Caki2 (cell line): ENCODE measurements at regions not wholly inside any gene's neighbourhood (a gene's known extent, or its start where the extent isn't known, plus 50 kb on each side); places are given as distances from the start of the nearest gene placed in this dataset.

Source experiments
- DNase-seq: peaks from one replicate; pipeline ENCODE4 v3.0.0-alpha.2; 2015; ENCODE audit warnings: low read depth
- in situ Hi-C: cut with HindIII; loops from 2 replicates; pipeline ENCODE4 v1.10.0; 2016; ENCODE audit warnings: low sequenced_read_pairs, low pct_unique_long_range_greater_than_20kb, mixed read lengths

DNA sequence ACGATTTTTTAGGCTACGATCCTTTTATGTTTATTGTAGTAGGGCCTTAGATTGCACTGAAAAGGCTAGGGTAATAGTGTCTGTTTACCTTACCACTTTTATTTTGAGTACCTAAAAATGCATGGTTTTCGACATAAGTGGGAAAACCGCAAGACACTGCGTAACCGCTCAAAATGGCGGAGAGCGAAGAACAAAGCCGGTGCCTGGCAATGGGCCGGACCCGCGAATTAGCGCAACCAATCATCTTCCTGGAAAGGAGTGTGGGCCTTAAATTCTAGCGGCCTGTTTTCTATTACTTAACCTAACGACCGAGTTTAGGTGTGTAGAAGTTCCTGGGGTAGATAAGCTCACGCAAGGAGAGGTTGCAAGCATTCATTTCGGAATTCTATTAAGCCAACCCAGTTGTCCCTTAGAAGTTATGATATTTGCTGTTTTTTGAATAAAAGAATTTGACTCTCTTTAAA, 118.0 kb downstream of the HFE start:
- in situ Hi-C loops = no loop called here
- peak; percentile 87 for DNase-seq

DNA sequence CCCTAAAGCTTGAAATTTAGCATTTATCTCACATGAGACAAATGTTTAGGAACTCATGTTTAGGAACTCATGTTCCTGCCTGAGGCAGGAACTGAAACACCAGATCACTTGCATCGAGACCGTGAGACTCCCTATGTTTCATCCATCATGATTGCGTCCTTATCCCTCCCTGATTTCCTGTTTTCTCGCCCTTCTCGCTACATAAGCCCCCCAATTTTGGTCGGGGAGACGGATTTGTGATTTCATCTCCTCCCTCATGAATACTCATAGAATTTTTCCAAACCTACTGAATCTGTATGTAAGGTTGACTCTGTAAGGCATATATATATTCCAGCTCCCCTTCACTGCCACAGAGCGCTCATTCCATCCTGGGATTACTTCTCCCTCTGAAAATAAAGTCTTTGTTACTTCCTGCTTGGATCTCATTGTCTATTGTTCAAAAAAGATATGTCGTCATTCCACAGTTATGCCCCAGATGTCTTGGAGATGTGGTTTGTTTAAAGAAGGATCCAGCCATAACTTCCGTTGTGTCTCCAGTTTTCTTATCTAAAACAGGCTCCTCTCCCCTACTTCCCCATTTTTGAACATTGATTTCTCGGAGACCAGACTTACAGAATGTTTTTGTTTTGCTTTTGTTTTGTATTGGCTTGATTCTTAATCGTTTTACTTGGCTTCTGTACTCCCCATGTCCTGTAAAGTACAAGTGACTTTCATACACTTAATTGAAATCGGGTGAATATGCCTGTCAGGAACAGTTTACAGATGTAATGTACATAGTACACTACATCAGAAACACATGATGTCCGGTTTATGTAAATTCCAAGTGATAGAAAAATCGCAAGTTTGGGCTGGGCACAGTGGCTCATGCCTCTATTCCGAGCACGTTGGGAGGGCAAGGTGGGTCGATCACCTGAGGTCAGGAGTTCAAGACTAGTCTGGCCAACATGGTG, 118.7 kb downstream of the HFE start:
- in situ Hi-C loops = no loop called here
- DNase-seq = peak; percentile 90

DNA sequence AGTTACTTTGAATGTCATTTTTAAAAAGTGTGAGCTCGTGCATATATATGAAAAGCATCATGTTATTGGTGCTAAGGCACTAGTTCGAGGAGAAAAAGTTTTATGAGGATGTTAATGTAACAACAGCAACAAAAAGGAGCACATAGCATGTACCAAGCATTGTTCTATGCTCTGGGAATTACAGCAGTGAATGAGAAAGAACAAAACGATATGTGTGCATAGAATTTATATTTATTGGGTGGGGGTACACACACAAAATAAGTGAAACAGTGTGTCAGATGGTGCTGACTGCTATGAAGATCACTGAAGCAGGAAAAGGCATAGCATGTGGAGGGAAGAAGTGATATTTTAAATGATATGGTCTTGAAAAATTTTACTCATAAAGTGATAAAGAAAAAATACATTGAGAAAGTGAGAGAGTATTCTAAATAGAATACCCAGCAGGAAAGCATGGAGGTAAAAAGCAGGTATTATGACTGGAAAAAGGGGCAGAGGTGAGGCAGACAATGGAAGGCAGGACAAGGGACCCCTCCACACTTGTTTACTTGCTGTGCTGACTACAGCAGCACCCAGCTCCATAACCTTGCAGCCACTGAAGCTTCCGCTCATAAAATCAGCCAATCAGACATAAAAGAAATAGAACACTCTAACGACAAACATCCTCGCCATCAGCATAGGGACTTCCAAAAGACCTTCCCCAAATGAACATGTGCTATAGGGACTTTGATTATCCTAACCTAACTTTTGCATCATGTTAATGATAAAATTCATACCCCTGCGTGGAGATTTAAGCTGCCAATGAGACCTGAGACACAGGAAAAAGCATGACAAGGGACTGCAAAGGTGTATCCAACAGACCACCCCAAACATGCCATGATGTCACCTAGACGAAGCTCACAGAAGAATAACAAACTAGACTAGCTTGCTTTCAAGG, 119.9 kb downstream of the HFE start:
- DNase-seq = no peak
- in situ Hi-C loops = no loop called here

DNA sequence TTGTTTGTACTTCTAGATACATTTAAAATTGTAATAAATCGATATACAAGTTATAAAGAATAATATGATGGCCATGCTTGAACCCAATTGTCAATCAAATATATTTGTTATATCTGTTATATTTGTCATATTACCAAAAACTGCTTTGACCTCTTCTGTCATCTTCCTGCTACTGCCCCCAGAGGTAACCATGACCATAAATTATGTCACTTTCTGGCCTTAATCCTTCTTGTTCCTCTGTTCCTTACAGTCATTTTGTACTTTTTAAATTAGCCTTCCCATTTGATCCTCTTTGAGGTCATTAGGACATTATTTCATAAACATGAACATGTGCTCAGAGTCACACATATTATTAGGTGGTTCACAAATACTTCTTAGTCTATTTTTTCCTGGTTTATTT, 124.7 kb downstream of the HFE start:
- in situ Hi-C loops = no loop called here
- DNase-seq = no peak

DNA sequence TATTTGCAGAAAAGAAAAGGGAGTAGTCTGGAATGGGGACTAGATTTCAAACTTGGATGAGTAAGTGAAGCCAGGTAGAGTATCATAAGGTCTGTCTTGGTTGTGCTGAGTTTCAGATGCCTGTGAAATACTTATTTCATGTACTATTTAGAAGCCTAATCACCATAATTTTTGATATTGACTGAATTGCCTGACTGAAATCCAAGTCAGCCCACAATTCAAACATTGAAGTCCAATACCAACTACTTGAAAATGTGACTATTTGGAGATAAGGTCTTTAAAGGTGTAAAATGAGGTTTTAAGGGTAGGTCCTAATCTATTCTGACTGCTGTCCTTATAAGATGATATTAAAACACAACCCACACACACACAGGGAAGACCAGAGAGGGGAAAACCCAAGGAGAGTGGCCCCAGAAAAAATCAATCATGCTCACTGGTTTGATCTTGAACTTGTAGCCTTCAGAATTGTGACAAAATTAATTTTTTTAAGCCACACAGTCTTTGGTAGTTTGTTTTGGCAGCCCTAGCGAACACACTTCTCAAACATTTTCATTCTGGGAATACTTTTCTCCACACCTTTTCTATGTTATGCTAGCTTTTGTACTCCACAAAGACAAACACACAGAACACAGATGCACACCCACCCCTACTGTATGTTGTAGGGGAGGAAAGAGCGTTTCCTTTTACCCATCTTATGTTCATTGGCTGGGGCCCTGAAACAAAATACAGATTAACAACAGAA, 126.3 kb downstream of the HFE start:
- no peak for DNase-seq
- in situ Hi-C loops = no loop called here

DNA sequence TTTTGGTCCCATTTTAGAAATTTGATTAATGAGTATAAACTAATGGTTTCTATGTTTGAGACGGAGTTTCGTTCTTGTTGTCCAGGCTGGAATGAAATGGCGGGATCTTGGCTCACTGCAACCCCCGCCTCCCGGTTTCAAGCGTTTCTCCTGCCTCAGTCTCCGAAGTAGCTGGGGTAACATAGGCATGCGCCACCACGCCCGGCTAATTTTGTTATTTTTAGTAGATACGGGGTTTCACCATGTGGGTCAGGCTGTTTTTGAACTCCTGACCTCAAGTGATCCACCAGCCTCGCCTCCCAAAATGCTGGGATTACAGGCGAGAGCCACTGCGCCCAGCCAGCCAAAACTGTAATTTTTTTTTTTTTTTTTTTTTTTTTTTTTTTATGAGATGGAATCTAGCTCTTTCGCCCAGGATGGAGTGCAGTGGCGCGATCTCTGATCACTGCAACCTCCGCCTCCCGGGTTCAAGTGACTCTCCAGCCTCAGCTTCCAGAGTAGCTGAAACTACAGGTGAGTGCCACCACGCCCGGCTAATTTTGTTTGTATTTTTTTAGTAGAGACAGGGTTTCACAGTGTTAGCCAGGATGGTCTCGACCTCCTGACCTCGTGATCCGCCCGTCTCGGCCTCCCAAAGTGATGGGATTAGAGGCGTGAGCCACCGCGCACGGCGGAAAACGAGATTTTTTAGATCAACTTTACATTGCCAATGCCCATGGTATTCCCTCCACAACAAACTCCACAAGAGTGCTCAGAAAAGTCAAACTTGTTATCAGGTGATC, 127.8 kb downstream of the HFE start:
- in situ Hi-C loops = no loop called here

DNA sequence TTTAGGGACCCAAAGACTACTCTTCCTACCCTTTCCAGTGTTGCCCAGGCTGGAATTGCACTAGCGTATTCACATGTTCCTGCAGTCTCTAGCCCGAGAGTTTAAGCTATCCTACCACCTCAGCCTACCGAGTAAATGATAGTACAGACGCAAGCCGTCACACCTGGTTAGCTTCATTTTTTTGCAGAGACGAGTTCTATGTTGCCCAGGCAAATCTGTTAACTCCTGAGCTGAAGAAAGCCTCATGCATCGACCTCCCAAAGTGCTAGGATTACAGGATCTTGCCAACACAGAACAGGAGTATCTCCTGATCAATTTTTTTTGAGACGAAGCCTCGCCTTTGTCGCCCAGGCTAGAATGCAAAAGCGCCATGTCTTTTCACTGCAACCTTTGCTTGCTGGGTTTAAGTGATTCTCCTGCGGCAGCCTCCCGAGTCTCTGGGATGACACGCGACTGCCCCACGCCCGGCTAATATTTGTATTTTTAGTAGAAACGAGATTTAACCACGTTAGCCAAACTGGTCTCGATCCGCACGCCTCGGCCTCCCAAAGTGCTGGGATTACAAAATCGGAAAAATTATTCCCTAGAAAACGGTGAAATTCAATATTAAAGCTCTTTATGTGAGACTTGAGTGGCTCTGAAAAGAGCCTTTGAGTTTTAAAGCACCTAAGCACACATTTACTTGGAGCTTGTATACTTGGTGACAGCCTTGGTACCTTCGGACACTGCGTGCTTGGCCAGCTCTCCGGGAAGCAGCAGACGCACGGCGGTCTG, 128.5 kb downstream of the HFE start:
- in situ Hi-C loops = no loop called here
- peak; percentile 76 for DNase-seq

More for the DNA sequence above, 127.8 kb downstream of the HFE start:
- peak; percentile 45 for DNase-seq

DNA sequence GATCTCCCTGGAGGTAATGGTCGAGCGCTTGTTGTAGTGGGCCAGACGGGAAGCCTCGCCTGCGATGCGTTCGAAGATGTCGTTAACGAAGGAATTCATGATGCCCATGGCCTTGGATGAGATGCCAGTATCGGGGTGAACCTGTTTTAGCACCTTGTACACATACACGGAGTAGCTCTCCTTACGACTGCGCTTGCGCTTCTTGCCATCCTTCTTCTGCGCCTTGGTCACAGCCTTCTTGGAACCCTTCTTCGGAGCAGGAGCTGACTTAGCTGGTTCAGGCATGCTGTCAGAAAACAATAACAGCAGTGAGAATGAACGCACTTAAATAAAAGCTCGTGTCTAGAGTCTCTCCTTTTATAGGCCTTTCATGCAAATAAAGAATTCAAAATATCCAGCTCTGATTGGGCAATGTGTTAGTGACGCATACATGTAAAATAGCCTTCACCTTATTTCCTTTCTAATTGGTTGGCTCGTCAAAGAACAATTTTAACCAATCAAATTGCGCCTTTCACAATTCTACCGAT, 129.2 kb downstream of the HFE start:
- in situ Hi-C loops = no loop called here
- DNase-seq = peak; percentile 100

DNA sequence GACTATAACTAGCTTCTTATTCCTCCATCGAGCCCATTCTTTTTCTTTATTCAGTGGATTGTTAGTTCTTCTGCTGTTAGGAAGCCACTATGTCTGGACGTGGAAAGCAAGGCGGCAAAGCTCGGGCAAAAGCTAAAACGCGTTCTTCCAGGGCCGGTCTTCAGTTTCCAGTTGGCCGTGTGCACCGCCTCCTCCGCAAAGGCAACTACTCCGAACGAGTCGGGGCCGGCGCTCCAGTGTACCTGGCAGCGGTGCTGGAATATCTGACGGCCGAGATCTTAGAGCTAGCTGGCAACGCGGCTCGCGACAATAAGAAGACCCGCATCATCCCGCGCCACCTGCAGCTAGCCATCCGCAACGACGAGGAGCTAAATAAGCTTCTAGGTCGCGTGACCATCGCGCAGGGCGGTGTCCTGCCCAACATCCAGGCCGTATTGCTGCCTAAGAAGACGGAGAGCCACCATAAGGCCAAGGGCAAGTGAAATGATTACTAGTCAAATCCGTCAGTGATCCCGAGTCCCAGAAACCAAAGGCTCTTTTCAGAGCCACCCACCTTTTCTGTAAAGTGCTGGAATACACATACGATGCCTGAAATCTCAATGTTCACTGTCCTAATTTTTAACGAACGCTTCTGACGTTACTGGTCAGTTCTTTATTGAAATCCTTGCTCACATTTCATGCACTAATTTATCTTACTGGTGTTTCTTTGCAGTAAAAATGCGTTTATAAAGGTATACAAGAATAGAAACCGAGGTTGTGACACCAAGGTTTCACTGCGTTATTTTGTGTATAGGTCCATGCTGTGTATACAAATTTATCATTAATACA, 129.9 kb downstream of the HFE start:
- in situ Hi-C loops = no loop called here
- no peak for DNase-seq

DNA sequence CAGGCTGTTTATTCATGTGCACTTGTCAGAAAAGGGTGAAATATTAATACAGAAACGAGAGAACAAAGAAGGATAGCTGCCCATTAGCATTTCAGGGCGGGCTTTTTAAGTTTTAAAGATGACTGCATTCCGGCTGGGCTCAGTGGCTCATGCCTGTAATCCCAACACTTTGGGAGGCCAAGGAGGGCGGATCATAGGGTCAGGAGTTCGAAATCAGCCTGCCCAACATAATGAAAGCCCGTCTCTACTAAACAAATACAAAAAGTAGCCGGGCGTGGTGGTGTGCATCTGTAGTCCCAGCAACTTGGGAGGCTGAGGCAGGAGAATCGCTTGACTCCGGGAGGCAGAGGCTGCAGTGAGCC, 130.5 kb downstream of the HFE start:
- DNase-seq = no peak
- in situ Hi-C loops = no loop called here

DNA sequence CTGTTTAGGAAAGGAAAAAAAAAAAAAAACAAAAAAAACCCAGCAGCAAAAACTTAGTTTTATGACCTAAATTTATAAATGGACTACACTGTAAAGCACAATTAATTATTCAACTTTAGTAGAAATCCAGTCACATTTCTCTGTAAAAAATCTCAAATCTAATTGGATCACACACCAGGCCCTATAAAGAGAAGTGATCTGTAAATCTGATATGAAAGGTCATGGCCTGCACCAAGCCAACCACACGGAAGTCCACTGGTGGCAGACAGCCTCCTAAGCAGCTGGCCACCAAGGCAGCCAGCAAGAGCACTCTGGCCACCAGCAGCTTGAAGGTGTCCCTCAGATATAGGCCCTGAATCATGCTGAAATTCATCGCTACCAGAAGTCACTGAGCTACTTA, 131.6 kb downstream of the HFE start:
- in situ Hi-C loops = no loop called here
- peak; percentile 38 for DNase-seq

DNA sequence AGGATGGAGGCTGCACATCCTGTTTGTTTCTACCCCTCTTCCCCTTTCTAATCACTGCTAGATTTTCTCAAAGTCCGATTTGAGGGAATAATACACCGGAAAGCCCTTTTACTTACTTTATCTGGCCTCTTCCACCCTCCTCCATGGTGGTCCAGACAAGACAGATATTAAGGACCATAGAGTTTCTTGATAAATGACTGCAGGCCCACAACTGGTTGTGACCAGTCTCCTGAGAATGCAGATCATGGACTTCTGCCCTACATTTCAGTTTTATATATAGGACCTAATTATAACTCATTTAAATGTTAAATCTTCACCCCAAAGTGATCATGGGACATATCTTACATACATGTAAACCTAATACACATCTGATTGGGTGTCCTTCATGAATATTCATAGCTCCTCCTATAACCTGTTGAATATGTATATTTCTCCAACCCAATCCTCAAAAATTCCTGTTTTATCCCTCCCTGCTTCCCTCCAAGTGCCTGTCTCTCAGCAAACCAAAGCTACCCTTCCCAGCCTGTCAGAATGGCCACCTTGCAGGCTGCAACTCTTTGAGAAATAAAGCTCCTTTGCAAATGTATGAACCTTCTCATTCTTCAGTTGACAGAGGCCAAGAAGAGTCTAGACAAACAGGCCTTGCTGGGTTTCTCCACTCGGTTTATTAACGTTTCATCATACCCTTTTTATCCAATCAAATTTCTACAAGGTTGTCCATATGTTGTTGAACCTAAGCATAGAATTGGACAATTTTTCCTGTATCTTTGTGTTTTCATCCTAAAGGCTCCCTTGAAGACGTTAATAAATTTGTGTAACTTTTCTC, 133.1 kb downstream of the HFE start:
- no peak for DNase-seq
- in situ Hi-C loops = no loop called here

DNA sequence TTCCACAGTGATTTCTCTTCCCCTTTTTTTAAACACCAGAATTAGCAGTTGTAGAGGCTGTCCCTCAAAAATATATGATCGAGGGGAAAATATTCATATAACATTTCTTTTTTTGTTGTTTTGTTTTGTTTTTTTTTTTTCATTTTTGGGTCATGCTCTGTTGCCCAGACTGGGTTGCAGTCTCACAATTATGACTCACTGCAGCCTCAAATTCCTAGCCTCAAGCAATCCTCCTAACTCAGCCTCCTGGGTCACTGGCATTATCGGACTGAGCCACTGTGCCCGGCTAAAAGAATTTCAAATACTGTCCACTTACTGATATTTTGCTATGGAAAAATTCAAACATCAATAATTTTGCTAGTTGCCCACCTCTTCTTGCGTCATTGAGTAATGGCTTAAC, 134.0 kb downstream of the HFE start:
- in situ Hi-C loops = no loop called here
- no peak for DNase-seq

DNA sequence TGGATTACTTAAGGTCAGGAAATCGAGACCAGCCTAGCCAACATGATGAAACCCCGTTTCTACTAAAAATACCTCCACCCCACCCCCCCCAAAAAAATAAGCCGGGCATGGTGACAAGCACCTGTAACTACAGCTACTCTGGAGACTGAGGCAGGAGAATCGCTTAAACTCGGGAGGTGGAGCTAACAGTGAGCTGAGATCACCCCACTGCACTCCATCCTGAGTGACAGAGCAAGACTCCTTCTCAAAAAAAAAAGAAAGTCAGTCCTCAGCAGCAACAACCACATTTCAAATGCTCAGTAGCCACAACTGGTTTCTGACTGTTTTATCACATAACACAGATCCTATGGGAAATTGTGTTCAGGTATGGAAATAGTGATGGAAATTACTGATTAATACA, 135.3 kb downstream of the HFE start:
- peak; percentile 48 for DNase-seq
- in situ Hi-C loops = no loop called here

DNA sequence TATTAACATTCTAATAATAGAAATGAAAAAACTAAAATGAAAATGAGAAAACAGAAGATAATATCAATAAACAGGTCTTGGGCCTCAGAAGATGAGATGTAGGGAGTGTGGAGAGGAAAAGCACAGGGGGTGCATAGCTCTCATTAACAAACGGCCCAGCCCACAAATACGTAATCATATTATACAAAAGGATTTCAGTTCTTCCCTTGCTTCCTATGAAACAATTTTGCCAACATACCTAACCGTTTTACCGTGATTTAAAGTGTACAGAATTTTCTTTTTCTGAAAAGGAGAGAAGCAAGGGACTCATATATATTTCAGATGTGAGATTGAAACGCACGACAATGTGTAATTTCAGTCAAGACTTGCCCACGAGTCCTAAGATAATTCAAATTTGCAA, 136.0 kb downstream of the HFE start:
- no peak for DNase-seq
- in situ Hi-C loops = no loop called here
